ENCODE measurements at regions not wholly inside any gene's neighbourhood (a gene's known extent, or its start where the extent isn't known, plus 50 kb on each side); places are given as distances from the start of the nearest gene placed in this dataset.

DNA sequence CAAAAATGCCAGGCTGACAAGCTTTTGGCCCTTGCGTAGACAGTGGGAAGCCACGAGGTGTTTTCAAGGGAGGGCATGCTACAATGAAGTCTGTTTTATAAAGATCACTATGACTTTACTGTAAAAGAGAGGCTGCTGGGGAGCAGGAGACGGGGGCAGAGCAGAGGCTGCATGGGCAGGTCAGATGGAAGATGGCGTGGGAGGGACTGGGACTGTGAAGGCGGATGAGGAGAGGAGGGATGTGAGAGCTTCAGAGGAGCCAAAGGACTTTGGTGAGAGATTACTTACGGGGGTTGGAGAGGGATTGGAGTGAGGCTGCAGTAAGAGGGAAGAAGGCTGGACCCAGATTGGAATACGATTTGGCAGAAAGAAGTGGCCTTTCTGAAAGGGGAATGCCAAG, 86.6 kb upstream of the PCBD1 start:
- no peak for TF ChIP-seq CTCF (conservative IDR thresholded peaks at IDR 0.05; ENCODE audit: low read length)
- no peak overlapping the region for H3K4me3 ChIP-seq (ENCODE audit: low read length)
- no peak for DNase-seq (ENCODE audit: low read depth)

- TF ChIP-seq CTCF (conservative IDR thresholded peaks at IDR 0.05; ENCODE audit: low read length), result no peak
- DNase-seq (ENCODE audit: low read depth), result no peak
These were observed 87.8 kb upstream of the PCBD1 start for GRCh38 chr10:70976063-70976695.

DNA sequence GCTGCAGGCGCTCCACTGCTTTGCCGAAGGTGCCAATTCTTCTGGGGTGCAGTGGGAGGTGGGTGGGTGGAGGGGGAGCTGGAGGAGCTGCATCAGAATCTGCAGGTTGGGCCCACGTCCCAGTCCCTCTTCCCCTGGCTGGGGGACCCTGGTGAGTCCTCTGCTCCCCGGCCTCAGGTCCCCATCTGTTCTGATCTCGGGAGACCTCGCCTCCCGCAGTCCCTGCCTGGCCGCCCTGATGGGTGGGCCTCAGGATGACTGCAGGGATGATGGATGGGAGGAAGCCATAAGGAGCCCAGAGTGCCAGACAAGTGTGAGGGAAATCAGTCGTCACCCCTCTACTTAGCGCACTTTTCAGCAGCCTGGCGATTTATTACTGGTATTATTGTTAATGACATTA, 89.3 kb upstream of the PCBD1 start:
- DNase-seq (ENCODE audit: low read depth), result no peak
- no peak overlapping the region for H3K4me3 ChIP-seq (ENCODE audit: low read length)
- no peak for TF ChIP-seq CTCF (conservative IDR thresholded peaks at IDR 0.05; ENCODE audit: low read length)

More at GRCh38 chr10:70976063-70976695, 87.8 kb upstream of the PCBD1 start:
- H3K4me3 ChIP-seq (ENCODE audit: low read length), result no peak overlapping the region

DNA sequence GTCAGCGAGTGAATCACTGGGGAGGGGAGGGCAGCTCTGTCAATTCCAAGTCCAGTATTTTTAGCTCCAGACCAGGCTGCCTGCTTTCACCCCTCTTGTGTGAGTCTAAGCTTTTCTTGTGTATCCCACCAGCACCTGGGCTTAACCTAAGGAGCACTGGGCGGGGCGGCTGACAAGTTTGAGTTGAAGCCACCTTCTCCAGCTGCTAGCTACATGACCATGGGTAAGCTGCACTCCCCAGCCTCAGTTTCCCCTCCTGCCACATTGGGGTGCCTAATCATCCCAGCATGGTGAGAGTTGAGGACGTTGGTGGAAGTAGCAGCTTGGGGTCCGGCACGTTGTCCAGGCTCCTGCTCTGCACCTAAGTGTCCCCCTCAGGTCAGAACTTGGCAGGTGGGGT, 89.8 kb upstream of the PCBD1 start:
- DNase-seq (ENCODE audit: low read depth), result no peak
- no peak overlapping the region for H3K4me3 ChIP-seq (ENCODE audit: low read length)
- no peak for TF ChIP-seq CTCF (conservative IDR thresholded peaks at IDR 0.05; ENCODE audit: low read length)

- no peak for TF ChIP-seq CTCF (conservative IDR thresholded peaks at IDR 0.05; ENCODE audit: low read length)
- no peak overlapping the region for H3K4me3 ChIP-seq (ENCODE audit: low read length)
- DNase-seq (ENCODE audit: low read depth), result no peak
These were observed 90.6 kb upstream of the PCBD1 start for GRCh38 chr10:70978816-70979480.

- no peak for TF ChIP-seq CTCF (conservative IDR thresholded peaks at IDR 0.05; ENCODE audit: low read length)
- no peak for DNase-seq (ENCODE audit: low read depth)
These were observed 92.3 kb upstream of the PCBD1 start for GRCh38 chr10:70980687-70981086.

DNA sequence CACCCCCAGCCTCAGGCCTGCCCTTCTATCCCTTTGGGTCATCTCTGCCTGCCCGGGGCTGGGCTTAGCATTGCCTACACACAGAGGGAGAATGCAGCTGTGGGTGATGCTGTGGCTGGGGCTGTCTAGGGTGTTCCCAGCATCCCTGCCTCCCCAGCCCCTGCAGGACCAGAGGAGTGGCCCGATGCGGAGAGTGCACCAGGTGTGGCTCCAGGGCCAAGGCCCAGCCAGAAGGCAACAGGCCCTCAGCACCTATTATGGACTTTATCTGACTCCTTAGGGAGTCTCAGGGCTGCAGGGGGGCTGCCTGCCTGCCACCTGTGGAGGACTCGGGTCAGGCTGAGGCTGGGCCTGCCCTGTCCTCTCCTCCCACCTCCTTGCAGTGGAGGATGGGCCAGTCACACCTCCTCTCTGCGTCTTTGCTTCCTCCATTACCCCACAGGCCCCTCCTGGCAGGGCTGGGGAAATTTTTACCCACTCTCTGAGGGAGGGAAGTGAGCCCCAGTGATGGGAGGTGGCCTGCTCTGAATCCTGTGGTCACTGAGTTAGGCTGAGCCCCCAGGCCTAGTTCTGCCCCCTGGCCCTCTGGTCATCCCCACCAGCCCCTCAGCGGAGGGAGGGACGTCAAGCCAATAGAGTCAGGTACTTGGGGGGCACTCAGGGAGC, 92.9 kb upstream of the PCBD1 start:
- no peak for TF ChIP-seq CTCF (conservative IDR thresholded peaks at IDR 0.05; ENCODE audit: low read length)
- H3K4me3 ChIP-seq (ENCODE audit: low read length), result no peak overlapping the region
- DNase-seq (ENCODE audit: low read depth), result no peak

More at GRCh38 chr10:70980687-70981086, 92.3 kb upstream of the PCBD1 start:
- H3K4me3 ChIP-seq (ENCODE audit: low read length), result no peak overlapping the region
